HG02938 (cell line): ENCODE measurements at regions not wholly inside any gene's neighbourhood (a gene's known extent, or its start where the extent isn't known, plus 50 kb on each side); places are given as distances from the start of the nearest gene placed in this dataset.
"Not testable (repeated sequence)": the region's sequence is repeated elsewhere in the genome, so short reads cannot be mapped to it uniquely, and the experiment has no call there.

Experiments used
- ATAC-seq: cut with Tn5 transposase; IDR thresholded peaks from one replicate; pipeline ENCODE4 v1.9.1; 2021; ENCODE audit warnings: mild to moderate bottlenecking, moderate library complexity; ENCODE audit not compliant: unreplicated experiment

DNA sequence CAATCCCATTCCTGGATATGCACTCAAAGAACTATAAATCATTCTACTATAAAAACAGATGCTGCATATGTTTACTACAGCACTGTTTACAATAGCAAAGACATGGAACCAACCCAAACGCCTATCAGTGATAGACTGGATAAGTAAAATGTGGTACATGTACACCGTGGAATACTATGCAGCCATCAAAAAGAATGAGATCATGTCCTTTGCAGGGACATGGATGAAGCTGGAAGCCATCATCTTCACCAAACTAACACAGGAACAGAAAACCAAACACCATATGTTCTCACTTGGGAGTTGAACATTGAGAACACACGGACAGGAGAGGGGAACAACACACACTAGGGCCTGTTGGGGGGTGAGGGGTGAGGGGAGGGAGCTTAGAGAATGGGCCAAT is 274.9 kb upstream of the KIAA1217 start:
- ATAC-seq, result not testable (repeated sequence)

DNA sequence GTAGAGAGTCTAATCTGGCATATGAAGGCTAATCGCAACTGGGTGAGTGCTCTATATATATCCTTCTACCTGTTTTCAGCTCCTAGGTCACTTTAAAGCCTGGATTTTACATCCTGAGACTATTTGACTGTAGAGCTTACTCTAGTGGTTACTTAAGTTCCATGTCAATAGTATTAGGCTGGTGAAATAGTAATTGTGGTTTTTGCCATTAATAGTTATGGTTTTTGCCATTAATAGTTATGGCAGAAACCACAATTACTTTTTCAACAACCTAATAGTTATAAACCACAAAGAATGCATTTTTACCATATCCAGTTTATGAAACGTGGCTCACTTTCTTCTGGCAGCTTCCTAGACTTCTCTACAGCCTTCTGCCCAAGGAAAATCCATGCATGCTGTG is 263.1 kb upstream of the KIAA1217 start:
- no peak for ATAC-seq

DNA sequence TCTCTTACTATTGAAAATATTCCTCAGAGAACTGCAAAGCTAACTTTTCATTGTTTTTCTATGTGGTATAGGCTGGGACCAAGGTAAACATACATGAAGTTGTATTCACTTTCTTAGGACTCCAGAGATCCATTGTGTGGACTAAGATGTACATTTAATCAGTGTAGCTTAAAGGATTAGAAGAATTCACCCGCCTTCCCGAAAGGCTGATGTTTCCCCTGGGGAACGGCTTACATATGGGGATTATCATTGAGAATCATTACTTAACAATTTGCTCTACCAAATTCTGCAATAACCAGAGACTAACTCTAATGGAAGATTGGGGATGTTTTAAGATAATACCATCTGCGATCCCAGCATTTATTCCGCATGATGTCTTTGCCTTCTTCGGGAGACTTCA is 257.1 kb upstream of the KIAA1217 start:
- no peak for ATAC-seq

DNA sequence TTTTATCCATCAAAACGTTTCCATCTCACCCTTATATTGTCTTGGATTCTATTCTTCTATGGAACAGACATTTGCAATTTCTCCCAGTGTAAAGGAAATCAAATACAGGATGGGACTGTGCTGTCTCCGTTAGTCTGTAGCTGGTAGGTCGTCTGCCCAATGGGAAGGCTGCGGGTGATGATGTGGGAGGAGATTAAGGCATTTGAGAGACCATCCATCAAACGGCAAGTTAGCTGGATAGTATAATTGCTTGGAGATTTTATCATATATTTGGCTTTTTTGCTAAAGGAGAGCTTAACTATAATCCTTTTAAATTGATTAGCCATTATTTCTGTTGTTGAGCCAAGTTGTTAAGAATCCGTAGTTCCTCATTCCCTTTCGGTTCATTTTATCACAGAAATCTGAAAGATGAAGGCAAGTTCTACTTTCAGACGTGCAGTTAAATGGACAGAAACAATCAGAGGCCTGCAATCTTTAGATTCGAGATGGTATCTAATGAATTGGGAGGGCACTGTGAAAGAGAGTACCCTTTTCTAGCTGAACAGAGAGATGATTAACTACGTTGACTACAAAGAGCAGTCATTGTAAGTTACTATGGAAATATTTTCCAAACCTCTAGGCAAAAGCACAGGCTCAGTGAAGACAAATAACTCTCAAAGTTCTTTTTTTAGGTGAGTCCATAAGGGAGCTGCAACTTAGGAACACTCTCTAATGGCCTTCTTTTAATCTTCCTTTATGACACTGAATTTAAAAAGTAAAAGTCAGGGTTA is 253.3 kb upstream of the KIAA1217 start:
- no peak for ATAC-seq

DNA sequence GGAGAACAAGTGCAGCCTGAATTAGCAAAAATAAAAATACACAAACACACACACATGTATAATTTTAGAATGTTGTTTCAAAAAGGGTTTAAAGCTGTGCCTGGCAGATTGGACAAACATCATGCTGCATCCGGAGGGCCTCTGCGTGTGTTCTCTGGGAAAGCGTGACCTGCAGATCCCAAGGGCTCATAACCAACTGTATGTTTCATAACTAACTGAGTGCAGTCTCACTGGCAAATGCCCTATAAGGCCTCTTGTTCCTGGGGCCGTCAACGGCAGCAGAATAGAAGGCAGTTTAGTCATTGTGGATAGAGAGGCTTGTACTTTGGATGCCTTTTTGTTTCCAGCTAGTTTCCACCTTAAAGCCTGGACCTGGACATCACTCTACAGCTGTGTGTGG is 243.8 kb upstream of the KIAA1217 start:
- no peak for ATAC-seq

DNA sequence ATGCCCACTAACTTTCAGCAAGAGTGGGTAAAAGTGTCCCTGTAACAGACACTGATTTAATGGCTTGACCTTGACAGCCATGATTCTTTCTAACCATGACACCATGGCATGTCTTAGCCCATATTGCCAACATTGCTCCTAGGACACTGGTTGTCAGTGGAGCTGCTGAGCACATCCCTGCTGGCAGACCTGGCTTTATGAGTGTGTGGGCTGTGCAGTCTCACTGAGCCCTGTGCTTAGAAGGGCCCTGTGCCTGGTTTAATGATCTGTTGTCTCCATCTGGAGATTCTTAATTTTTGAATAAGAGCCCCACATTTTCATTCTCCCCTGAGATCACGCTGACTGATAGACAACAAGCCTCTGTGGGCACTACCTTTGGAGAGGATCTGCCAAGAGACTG is 243.1 kb upstream of the KIAA1217 start:
- ATAC-seq, result no peak

DNA sequence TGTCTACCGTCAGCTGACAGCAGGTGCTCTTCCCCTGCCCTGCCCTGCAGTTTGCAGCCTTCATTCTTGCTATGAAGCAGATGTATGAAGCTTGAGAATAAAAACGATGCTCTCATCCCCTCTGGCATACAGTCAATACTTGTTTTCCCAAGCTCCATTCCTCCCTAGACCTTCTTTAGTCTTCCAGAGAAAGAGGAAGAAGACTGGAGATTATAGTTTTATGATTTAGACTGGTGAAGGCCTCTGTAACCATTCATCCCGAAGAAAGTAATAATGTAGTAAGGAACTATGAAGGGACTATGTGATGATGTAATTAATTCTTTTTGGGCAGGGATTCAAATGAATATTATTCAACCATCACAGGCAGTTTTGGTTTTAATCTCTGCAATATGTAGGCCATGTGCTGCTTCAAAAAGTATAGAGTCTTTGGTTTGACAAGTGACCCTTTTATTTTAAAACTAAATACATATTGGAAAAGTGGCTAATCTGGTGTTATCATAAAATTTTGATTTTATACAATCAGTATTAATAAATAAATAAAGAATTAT is 242.4 kb upstream of the KIAA1217 start:
- ATAC-seq, result no peak

DNA sequence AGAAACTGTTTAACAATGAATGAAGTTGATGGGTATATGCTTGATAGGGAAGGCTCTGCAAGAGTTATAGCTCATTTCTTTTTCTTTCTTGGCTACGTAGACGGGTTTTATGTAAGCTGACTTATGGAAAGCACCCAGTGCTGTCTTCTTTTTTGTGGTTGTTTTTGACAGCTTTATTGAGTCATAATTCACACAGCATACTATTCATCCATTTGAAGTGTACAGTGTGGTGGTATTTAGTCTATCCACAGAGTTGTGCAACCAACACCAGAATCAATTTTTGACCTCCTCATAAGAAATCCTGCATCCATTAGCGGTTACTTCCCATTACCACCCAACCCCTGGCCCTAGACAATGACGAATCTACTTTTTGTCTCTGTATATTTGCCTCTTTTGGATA is 240.6 kb upstream of the KIAA1217 start:
- no peak for ATAC-seq

DNA sequence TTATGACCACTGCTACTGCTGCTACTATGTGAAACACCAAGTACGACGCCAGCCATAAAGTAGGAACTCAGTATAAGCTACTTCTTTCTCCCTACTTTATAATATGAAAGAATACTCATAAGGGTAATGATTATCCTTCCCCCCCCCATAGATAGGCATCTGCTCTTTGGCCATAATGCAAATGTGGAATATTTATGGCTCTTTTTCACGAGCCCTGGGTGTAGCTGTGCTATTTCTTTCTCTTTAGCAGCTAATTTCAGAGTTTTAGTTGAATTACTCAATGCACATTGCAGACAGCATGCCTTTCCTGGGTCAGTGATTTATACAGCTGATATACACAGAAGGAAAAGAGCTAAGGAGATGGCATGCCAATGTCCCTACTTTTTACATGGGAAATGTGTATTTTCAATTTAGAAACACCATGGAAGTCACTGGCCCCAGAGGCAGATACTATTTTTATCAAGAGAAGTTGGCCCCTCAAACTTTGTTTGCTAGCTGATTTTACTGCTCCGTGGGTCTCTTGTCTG is 234.1 kb upstream of the KIAA1217 start:
- no peak for ATAC-seq

DNA sequence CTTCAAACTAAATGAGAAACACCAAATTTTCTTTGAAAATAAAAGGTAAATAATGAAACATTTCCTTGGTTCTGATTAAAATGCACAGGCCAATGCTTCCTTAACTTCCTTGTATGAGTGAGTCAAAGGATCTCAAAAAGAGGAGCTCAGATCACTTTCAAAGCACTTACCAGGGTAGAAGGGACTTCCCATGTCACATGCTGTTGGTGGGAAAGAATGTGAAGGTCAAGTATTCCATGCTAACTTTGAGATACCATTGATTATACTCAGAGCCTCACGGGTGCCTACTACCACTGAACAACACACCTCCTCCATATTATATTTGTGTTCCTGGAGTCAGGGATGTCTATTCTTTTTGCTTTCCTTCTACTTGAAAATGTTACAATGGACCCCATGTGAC is 233.5 kb upstream of the KIAA1217 start:
- ATAC-seq, result no peak

DNA sequence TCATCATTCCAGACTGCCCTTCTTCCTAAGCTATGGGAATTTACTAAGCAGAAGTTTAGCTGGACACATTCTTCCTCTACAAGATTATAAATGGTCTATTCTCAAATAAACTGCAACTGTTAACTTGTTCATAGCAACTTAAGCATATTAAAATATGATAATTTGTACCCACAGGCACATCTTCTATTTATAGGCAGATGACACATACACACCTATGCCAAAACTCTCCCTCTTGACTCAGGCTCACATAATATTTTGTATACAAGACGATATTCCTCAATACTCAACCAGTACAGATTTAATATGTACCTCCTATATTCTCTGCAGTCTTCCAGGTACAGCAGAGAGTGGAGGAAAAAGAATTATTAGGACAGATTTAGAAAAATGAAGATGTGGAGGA is 232.7 kb upstream of the KIAA1217 start:
- no peak for ATAC-seq

DNA sequence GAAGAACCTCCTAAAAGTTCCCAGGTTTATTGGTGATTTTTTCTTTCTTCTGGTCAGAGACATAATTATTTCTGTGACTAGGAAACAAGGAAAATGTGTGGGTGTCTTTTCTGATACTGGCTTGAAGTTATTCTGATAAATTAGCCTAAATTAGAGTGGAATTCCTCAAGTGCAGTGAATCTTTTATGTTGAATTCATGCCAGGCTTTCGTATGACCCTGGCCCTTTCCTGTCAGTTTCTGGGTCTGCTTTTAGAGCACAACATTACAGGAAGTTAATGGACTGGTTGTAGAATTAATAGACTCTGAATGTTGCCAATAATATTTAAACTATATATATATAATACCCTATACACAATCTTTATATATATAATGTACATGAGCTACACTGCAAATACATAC is 230.6 kb upstream of the KIAA1217 start:
- no peak for ATAC-seq

DNA sequence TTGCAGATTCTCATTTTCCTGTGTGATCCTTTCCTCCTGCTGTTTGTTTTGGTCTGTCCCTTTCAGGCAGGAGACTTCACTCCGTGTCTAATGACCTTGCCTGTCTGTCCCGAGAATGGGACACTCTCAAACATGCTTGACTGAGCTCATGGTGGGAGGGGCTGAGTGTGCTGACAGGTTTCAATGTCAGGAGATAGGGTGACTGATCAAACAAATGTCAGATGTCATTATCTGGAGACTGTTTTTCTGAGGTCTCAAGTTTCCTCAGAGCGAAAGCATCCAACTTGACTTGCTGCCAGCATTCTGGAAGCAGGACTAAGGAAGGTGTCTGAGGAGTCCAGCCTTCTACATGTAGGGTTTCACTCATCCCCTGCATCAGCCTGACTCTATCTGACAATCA is 228.8 kb upstream of the KIAA1217 start:
- no peak for ATAC-seq

DNA sequence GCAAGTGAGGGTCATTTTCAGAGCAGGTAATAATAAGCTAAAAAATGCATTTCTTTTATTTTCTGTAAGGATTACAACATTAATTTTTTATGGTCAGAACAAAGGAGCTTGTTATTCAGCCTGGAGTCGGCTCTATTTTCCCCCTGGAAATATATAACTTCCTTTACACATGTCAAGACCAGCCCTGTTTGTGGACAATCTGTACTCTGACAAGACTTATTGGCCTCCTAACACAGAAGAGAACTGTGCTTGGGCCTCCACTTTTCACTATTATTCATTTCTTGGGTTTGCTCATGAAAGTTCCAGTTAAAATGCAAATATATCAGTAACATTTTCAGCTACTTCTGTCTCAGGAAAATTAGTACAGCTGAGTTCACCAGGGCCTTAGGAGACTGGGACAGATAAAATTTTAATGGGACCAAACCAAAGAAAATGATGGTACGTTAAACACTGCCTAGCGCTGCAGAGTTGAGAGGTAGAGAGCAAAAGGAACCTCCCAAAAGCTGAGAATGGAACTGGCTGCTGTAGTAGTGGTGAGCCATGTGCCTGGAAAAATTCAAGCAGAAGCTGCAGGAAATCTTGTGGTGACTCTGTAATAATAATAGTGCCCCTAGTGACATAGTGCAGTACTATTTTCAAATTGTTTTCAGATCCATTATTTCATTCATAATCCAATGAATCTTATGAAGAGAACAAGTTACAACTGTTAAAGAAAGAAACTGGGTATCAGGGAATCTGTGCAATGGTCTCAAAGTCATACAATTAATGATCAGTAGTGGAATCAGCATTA is 227.2 kb upstream of the KIAA1217 start:
- ATAC-seq, result no peak

DNA sequence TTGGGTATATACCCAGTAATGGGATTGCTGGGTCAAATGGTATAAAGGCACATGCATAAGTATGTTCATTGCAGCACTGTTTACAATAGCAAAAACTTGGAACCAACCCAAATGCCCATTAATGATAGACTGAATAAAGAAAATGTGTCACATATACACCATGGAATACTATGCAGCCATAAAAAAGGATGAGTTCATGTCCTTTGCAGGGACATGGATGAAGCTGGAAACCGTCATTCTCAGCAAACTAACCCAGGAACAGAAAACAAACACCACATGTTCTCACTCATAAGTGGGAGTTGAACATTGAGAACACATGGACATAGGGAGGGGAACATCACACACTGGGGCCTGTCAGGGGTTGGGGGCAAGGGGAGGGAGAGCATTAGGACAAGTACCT is 224.5 kb upstream of the KIAA1217 start:
- ATAC-seq, result not testable (repeated sequence)

DNA sequence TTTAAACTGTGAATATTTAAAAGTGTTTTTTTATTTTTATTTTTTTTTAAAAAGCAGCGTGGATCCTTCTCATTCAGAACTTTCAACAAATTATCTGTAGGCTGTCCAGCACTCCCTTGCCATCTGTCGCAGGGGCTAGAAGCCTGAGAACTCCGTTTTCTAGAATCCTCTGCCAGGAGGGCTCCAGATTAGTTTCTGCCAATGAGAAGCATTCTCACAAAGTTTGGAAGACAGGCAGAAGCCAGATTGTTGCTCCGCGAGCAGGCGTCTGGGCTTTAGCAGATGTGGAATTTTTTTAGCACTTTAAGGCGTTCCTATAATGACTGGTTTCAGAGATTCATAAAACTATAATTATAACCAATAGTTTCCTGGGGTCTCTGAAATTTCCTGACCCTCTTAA is 220.9 kb upstream of the KIAA1217 start:
- ATAC-seq, result no peak

DNA sequence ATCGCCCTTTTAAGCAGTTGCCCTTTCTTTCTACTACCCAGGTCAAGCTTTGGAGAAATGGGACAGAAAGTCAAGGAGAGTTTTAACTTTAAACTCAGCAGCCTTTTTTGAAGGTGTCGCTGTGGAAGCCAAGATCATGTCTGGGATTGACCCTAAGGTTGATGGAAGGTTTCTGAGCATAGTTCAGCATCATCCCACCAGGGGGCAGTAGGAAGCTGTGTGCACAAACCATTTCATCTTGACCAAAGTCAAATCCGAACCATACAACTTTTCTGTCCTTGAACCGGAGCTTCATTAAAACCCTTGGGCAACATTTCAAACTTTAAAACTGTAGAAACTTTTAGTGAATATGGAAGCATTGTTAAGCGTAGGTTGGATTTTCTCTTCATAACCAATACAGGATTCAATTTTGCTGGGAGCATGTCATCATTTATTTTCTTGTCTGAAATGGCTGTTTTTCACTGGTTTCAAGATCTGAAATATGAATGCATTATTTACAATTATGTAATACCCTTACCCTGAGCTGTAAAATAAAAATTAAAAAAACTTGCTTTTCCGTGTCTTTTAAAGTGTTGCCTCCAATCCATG is 214.4 kb upstream of the KIAA1217 start:
- ATAC-seq, result no peak

DNA sequence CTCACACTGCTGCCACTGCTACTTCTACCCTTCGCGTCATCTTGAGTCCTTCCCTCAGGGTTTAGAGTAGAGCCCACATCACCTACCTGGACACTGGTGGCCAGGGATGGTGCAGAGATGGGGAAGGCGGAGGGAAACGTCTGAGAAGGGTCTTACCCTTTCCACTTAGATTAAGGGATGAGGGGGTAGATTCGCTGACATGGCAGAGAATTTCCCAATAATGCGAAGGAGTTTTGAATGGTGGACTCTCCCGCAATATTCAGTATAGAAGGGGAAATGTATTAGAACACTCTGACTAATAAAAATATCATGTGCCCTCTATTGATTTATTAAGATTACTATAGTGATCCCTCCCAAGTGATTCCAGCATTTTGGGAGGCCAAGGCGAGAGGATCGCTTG is 209.5 kb upstream of the KIAA1217 start:
- ATAC-seq, result no peak

DNA sequence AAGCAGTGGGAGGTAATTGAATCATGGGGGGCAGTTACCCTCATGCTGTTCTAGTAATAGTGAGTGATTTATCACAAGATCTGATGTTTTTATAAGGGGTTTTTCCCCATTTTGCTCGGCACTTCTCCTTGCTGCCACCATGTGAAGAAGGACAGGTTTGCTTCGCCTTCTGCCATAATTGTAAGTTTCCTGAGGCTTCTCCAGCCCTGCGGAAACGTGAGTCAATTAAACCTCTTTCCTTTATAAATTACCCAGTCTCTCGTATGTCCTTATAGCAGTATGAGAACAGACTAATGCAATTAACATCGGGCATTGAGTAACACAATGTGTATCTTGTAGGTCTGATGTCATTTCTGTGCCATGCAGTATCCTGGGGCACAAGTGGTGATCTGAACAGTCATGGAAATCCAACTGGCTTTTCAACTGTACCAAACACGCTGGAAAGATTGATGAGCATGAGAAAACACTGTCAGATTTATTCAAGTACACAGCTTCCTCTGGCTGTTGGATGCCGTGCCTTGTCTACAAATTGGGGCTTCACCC is 208.6 kb upstream of the KIAA1217 start:
- ATAC-seq, result no peak

DNA sequence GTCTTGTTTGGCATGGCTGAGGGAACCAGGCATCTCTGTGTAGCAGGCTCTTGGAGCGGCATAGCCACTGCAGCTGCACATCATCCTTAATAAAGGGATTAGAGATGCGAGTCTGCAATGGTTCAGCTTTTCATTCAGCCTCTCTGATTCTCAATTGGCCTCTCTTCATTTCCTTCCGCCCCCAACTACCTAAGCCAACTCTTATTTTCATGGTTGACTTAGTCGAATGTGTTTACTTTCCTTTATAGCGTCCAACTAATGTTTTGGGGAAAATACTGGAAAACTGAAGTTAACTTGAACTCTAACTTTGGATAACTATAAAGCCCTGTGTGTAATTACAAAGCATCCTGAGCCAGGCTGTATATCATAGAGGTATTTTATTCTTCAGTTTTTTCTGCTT is 202.2 kb upstream of the KIAA1217 start:
- ATAC-seq, result no peak

DNA sequence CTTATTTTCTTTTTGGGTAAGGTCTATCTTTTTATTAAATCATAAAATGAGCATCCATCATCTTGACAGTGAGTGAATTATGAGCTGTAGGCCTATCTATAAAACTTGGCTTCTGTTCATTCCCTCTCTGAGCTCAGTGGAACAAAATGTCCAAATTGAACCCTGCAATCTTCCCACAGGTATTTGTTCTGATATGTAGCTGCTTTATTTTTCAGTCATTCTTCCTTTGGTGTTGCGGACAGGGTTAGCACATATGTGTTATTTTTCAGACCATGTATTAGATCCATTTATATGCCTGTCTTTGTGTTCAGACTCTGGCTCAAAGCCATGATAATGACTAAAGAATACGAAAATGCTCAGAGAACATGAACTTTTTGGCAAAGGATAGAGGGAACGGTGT is 201.6 kb upstream of the KIAA1217 start:
- ATAC-seq, result no peak
